GM12892 (cell line): ENCODE measurements at regions not wholly inside any gene's neighbourhood (a gene's known extent, or its start where the extent isn't known, plus 50 kb on each side); places are given as distances from the start of the nearest gene placed in this dataset.

Experiments used
- POLR2A ChIP-seq: IDR thresholded peaks from 2 replicates; pipeline ENCODE4 v1.6.1; 2011; ENCODE audit warnings: low read depth, low read length, control low read depth
- POLR2AphosphoS5 ChIP-seq: IDR thresholded peaks from 2 replicates; pipeline ENCODE4 v1.6.1; 2011; ENCODE audit warnings: low read depth, low read length, control low read depth
- TAF1 ChIP-seq: IDR thresholded peaks from 2 replicates; pipeline ENCODE4 v1.6.1; 2011; ENCODE audit warnings: low read depth, mild to moderate bottlenecking, control low read depth, low read length, borderline replicate concordance

DNA sequence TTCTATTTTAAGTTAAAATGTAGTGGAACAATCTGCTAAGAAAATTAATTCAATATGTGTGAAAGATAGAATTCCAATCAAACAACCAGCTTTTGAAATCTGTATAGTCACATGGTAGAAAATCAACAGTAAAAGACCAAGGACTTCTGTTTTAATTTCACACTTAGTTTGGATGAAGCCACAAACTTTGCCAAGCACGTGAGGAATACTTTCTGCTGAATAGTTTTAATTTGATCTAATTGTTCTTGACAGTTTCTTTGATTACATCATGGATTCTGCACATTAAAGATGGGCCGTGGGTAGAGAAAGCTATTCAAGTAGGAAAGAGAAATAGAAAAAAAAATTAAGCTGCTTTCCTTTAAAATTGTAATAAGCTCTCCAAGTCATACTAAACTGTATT is 137.9 kb upstream of the FAM241A start:
- TF ChIP-seq TAF1 (no peak), POLR2A (no peak), POLR2AphosphoS5 (no peak)
